Right cardiac atrium (tissue), 5 donors: ENCODE measurements at regions not wholly inside any gene's neighbourhood (a gene's known extent, or its start where the extent isn't known, plus 50 kb on each side); places are given as distances from the start of the nearest gene placed in this dataset.

ENCODE experiments used
- ATAC-seq, 2 donors: fragments of 200-7000 bp; cut with Tn5 transposase; one replicate each; pipeline versions ENCODE4 v1.8.0 to v1.9.1; 2020; ENCODE audit warnings: moderate library complexity in 2 of 2, mild to moderate bottlenecking in 1 of 2
- DNase-seq, 3 donors: peaks; one replicate each; pipeline ENCODE4 v3.0.0-alpha.2; 2020
- H3K27ac ChIP-seq: one replicate; pipeline ENCODE4 v1.5.1; 2013; ENCODE audit warnings: mild to moderate bottlenecking, low read length, control low read depth, moderate library complexity
- H3K27me3 ChIP-seq: one replicate; pipeline ENCODE4 v1.6.1; 2013; ENCODE audit not compliant: control insufficient read depth, insufficient read depth
- H3K4me1 ChIP-seq: one replicate; pipeline ENCODE4 v1.6.1; 2013; ENCODE audit warnings: low read length; ENCODE audit not compliant: control insufficient read depth, insufficient read depth
- H3K4me3 ChIP-seq: one replicate; pipeline ENCODE4 v1.5.1; 2013; ENCODE audit warnings: low read length, control low read depth
- H3K9me3 ChIP-seq: one replicate; pipeline ENCODE4 v1.6.1; 2013; ENCODE audit warnings: low read length; ENCODE audit not compliant: control insufficient read depth
- WGBS: extraction: QIAGEN DNeasy Blood & Tissue Kit; methylation state at CpG from one replicate; pipeline ENCODE4 v1.1.7; 2013; 5-methylcytosine and 5-hydroxymethylcytosine counted together
- intact Hi-C, 4 donors: fragments of 100-400 bp; cut with DNase I; formaldehyde crosslinking; loops; one replicate each; pipeline versions ENCODE4 v1.11.0 to v1.14.0; 2022 to 2023
- donor health status: healthy with polysubstance abuse.
- donor health status: DM: no; HTN: yes; CAD: no.
- donor health status: DM: no; HTN: no; CAD: no.
- donor health status: DM: no; HTN: yes; CAD: no; lungs with severe emphysema.
- donor health status: DM: yes; HTN: yes; CAD: no.

DNA sequence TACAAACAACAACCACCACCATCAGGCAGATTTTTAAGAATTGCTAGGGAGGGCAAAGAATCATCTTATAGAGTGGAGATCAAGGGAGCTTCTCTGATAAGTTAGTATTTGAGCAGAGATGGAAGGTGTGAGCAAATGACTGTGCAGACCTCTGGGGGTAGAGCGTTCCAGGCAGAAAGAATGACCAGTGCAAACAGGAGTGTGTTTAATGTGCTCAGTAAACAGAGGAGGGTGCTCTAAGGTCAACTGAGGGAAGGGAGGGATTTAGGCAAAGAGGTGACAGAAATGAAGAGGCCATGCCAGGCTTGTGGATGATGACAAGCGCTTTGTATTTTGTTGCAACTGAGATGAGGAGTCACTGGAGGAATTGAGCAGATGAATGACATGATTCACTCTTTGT, 172.5 kb upstream of the GJB5 start:
- 90% methylated on average over 2 of the region's 2 CpGs for WGBS
- Histone ChIP-seq H3K4me1 (no peaks in the 10 kb centered on the region), H3K27ac (no peak overlapping the region), H3K4me3 (no peak overlapping the region), H3K27me3 (no peaks in the 10 kb centered on the region), H3K9me3 (no peaks in the 10 kb centered on the region)
- intact Hi-C loops, result no loop called here
- no peak for DNase-seq
- no peak for ATAC-seq

DNA sequence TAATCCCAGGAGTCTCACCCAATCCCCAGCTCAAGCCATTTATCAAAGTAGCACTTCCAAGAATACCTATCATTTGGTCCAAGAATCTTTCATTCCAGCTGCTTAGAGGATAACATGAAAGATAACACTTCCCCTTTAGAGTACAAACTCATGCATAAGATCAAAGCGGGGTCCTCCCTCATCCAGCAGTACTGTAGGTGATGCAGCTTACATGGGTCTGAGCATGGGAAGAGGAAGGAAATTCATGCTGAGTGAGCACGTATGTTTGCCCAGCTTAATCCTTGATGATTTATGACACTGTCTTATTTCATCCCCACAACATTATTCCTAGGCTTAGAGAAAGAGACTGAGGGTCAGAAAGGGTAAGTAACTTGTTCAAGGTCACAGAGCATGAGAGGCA, 167.1 kb upstream of the GJB5 start:
- DNase-seq (no peak), ATAC-seq (no peak)
- Histone ChIP-seq H3K4me3 (no peak overlapping the region), H3K27me3 (peaks cover 2% of the 10 kb centered on the region), H3K9me3 (no peaks in the 10 kb centered on the region), H3K27ac (no peak overlapping the region), H3K4me1 (no peaks in the 10 kb centered on the region)
- WGBS, result 46% methylated on average over 2 of the region's 2 CpGs
- intact Hi-C loops, result no loop called here

DNA sequence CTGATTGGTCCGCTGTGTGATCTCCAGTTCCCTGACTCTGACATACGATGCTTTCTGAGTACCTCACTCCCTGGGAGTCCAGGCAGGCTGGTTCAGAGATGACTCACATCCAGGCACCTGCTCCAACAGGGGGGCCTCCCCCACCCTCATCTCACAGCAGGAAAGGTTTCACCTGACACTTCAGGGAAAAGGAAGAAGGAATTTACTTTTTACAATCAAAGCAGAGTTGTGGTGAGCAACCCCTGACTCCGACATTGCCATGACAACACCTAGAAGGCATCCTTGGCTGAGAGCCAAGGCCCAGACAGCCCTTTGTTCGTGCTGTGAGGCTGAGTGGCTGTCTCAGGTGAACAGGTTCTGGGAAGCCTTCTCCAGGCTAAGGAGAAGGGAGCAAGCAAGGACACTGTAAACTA, 164.6 kb upstream of the GJB5 start:
- Histone ChIP-seq H3K4me1 (no peaks in the 10 kb centered on the region), H3K4me3 (no peak overlapping the region), H3K27ac (no peak overlapping the region), H3K9me3 (no peaks in the 10 kb centered on the region), H3K27me3 (peaks cover 2% of the 10 kb centered on the region)
- intact Hi-C loops, result no loop called here
- no peak for ATAC-seq
- DNase-seq, result no peak
- 31% methylated on average over 4 of the region's 4 CpGs for WGBS

DNA sequence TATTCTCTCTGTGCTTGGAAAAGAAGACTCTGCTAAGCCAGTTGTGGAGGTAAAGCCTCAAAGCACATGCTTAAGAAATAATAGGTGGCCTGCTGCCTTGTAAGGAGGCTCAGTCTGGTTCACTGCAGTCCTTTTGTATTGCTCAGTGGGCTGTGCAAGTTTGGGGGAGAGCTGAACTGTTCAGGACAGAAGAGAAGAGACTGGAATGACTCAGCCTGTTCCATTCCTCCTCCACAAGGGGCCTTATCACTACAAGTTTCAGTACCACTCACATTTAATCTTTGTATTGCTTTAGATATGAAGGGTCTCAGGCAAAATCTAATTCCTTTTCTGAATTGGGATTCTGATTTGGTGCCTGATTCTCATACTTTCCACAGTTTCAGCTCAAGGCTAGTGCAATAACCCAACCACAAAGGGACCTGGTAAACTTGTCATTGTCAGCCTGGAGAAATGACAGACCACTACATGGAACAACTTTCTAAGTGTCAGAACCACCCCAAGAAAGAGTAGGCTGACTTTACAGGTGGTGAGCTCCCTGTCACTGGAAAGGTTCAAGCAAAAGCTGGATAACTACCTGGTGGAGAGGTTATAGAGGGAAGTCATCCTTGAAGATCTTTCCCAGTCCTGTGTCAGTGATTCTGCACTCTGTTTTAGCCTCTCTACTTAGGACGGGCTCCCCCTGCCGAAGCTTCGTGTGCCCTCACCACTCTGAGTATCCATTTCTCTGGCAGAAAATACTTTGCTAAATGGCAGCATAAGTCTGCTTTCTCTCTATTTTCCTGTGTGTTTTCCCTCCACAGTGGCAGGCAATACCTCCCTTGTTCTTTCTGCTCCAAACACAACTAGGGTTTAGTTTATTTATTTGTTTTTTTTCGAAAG, 162.9 kb upstream of the GJB5 start:
- DNase-seq (no peak), ATAC-seq (no peak)
- H3K9me3 ChIP-seq, result no peaks in the 10 kb centered on the region
- H3K27ac ChIP-seq, result no peak overlapping the region
- H3K4me3 ChIP-seq, result no peak overlapping the region
- WGBS, result 52% methylated on average over 4 of the region's 4 CpGs
- no peaks in the 10 kb centered on the region for H3K4me1 ChIP-seq
- peaks cover 2% of the 10 kb centered on the region for H3K27me3 ChIP-seq
- intact Hi-C loops, result no loop called here

DNA sequence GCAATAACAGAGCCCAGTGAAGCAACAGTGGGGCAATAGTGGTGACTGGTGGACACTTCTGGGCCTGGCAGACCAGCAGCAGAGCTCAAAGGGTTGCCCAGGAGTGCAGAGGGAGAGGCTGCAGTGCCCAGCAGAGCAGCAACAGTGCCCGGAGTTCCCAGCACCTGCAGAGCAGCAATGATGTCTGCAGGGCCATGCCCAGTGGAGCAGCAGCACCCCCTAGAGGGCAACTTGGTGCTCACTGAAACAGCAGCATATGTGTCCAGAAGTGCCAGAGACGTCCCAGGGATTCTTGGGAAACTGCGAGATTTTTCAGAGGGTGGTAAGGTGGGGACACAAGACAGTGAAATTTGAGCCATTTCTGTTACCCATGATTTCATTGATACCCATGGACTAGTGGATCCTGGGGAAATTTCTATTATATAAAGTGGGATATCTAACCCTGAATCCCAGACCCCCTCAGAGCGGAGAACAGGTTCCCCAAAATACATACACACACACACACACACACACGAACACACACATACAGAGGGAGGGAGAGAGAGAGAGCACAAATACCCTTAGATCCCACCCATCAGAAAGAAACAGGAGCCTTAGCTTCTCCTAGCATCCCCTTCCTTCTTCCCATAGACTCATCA, 156.9 kb upstream of the GJB5 start:
- Histone ChIP-seq H3K9me3 (no peaks in the 10 kb centered on the region), H3K4me3 (no peak overlapping the region), H3K27me3 (no peaks in the 10 kb centered on the region), H3K4me1 (no peaks in the 10 kb centered on the region), H3K27ac (no peak overlapping the region)
- WGBS, result 18% methylated on average over 5 of the region's 5 CpGs
- ATAC-seq, result peak; percentile 50 to 64
- peak; percentile 48 to 80 (median 72) for DNase-seq
- intact Hi-C loops, result loop anchor here in 1 of 4 donors (5.0 kb wide), 1 partner anchor 966 kb away; no protein-coding TSS in a partner anchor

DNA sequence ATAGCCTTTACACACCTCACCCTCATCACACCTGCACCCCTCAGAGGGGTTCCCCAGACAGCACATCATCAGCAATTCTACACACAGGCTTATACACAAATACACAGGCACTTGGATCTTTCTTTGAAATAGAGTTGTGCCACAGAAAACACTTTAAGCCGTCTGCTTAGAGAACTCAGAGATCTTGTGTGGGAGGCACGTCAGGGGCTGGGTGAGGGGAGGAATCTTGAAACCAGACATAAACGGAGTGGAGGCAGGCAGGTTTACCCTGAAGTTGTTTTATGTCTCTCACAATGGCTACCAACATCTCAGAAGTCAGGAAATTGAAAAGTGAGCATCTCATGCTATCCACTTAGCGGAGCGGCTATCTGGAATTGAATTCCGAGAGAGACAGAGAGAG, 151.9 kb upstream of the GJB5 start:
- Histone ChIP-seq H3K4me3 (no peak overlapping the region), H3K9me3 (no peaks in the 10 kb centered on the region), H3K27me3 (no peaks in the 10 kb centered on the region), H3K27ac (no peak overlapping the region), H3K4me1 (no peaks in the 10 kb centered on the region)
- DNase-seq (no peak), ATAC-seq (no peak)
- WGBS, result 55% methylated on average over 6 of the region's 6 CpGs
- intact Hi-C loops, result no loop called here

DNA sequence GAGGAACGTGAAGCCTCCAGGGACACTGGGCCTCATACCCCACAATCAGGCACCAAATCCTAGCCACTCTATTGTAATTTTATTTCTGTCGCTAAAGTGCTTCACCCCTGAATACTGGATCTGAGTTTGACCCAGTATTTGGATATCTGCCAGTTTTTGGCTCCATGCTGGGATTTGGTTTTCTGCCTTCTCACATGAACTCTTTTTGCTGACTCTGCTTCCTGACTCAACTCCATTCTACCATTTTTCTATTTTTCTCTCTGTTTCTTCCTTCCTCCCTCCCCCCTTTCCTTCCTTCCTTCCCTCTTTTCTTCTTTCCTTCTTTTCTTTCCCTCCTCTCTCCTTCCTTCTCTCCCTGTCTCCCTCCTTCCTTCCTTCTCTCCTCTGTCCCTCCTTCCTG, 151.3 kb upstream of the GJB5 start:
- H3K27me3 ChIP-seq, result no peaks in the 10 kb centered on the region
- ATAC-seq (no peak), DNase-seq (no peak)
- H3K4me1 ChIP-seq, result no peaks in the 10 kb centered on the region
- 36% methylated on average over 2 of the region's 2 CpGs for WGBS
- intact Hi-C loops, result no loop called here
- H3K27ac ChIP-seq, result no peak overlapping the region
- H3K9me3 ChIP-seq, result no peaks in the 10 kb centered on the region
- no peak overlapping the region for H3K4me3 ChIP-seq

DNA sequence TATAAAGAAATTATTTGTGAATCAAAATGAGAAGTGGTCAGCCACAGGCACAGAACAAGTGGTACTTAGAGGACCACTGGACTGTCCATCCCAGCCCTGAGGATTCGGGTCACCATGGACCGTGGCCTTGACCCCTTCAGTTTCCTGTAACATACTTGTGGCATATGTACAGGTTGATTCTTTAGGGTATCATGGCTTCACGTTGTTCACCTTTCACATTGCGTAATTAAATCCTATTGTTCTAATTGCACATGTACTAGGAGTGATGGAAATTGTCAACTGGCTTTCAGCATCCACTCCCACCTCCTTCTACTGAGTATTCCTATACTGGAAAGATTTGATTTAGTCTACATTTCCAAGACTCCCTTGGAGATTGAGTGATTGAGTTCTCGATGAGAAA, 148.3 kb upstream of the GJB5 start:
- intact Hi-C loops, result no loop called here
- DNase-seq (no peak), ATAC-seq (no peak)
- Histone ChIP-seq H3K4me1 (no peaks in the 10 kb centered on the region), H3K9me3 (no peaks in the 10 kb centered on the region), H3K27ac (no peak overlapping the region), H3K27me3 (no peaks in the 10 kb centered on the region), H3K4me3 (no peak overlapping the region)
- WGBS, result 85% methylated on average over 5 of the region's 5 CpGs

DNA sequence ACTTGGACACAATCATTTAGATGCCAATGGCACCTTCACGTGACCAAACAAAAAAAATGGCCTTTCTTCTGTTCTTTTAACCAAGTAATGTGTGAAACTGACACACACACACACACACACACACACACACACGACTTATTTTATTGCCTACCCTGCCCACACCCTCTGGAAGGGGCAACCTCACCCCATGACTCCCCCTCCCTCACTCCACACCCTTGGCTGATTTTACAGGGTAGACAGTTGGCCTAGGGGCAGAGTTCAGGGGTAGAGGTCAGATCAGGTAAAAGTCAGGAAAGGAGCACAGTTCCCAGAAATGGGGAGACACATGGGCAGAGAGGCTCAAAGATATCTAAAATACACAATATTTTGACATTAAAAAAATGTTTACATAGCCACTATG, 144.8 kb upstream of the GJB5 start:
- no peak overlapping the region for H3K4me3 ChIP-seq
- DNase-seq, result no peak
- H3K27ac ChIP-seq, result no peak overlapping the region
- no peaks in the 10 kb centered on the region for H3K4me1 ChIP-seq
- intact Hi-C loops, result no loop called here
- ATAC-seq, result no peak
- WGBS, result 45% methylated on average over 2 of the region's 2 CpGs
- no peaks in the 10 kb centered on the region for H3K9me3 ChIP-seq
- H3K27me3 ChIP-seq, result no peaks in the 10 kb centered on the region

DNA sequence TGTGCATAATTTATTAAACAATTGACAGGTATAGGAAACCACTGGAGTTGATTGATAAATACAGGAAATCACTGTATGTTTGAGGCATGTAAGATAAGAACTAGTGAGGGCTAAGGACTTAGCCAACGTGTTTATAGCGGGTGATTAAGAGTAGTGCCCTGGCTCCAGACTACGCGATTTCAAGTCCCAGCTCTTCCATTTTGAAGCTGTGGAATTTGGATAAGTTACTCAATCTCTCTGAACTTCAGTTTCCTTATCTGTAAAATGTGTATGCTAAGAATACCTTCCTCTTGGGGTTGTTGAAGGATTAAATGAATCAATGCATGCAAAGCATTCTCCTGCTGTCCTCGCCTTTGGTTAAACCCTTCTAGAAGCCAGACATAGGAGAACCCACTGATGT, 143.3 kb upstream of the GJB5 start:
- intact Hi-C loops, result no loop called here
- Histone ChIP-seq H3K27me3 (no peaks in the 10 kb centered on the region), H3K27ac (no peak overlapping the region), H3K4me3 (no peak overlapping the region), H3K9me3 (no peaks in the 10 kb centered on the region), H3K4me1 (no peaks in the 10 kb centered on the region)
- 69% methylated on average over 5 of the region's 5 CpGs for WGBS
- no peak for ATAC-seq
- no peak for DNase-seq

DNA sequence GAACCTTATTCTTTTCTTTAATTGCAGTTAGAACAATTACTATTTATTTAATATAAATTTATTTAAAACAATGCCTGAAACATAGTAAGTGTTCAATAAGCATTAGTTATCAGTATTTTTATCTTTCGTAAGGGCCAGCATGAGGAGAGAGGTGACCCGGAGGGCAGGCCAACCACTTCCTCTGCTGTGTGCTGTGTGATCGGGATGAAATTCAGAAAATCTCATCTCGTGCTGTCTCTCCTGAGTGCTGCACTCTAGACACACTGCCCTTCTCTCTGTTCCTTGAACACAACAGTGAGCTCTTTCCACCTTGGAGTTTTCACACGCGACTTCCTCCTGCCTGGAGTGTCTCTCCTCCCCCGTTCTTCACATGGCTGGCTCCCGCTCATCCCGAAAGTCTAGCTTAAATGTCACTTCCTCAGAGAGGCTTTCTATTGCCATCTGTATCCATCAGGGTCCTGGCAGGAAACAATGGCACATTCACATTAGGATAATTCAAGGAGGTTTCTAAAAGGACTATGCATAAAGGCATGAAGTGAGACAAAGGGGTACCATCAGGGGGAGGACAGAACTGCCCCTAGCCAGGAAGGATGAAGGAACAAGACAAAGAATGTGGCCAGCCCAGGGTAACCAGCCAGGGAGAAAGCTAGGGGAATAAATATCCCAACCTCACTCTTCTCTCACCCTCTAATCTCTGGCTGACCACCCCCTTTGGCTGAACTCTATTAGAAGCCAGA, 142.6 kb upstream of the GJB5 start:
- DNase-seq, result no peak
- ATAC-seq, result no peak
- Histone ChIP-seq H3K27me3 (no peaks in the 10 kb centered on the region), H3K9me3 (no peaks in the 10 kb centered on the region), H3K4me1 (no peaks in the 10 kb centered on the region), H3K4me3 (no peak overlapping the region), H3K27ac (no peak overlapping the region)
- intact Hi-C loops, result no loop called here
- 57% methylated on average over 9 of the region's 9 CpGs for WGBS
